ENCODE measurements at regions not wholly inside any gene's neighbourhood (a gene's known extent, or its start where the extent isn't known, plus 50 kb on each side); places are given as distances from the start of the nearest gene placed in this dataset.

- Mint-ChIP-seq H3K27ac (no peak overlapping the region), H3K4me1 (ENCODE audit: low read depth) (no peaks in the 10 kb centered on the region)
- no peak for DNase-seq
Observed at GRCh38 chr20:11457488-11457887, 460.2 kb upstream of the BTBD3 start.

GRCh38 chr20:11459090-11459890, 458.4 kb upstream of the BTBD3 start:
- Histone ChIP-seq H3K4me3 (ENCODE audit: low read length) (no peak overlapping the region), H3K36me3 (ENCODE audit: insufficient read depth, low read length) (no peaks in the 10 kb centered on the region), H3K9me3 (ENCODE audit: control insufficient read depth in 1 of 2, insufficient read depth in 1 of 2, low read length in 2 of 2) (no peaks in the 10 kb centered on the region), H3K27ac (ENCODE audit: low read depth in 1 of 2, low read length in 2 of 2) (no peak overlapping the region), H3K4me1 (ENCODE audit: insufficient read depth, low read length) (no peaks in the 10 kb centered on the region), H3K27me3 (ENCODE audit: control insufficient read depth in 1 of 2, insufficient read depth in 2 of 2, low read length in 2 of 2) (no peaks in the 10 kb centered on the region)
- CTCF ChIA-PET: no interaction called here
- H3K9me3 Mint-ChIP-seq: no peaks in the 10 kb centered on the region
- intact Hi-C loops (cut with DNase I, micrococcal nuclease): no loop called here
- ATAC-seq (ENCODE audit: poor library complexity) (no peak), DNase-seq (no peak)
- H3K4me1 Mint-ChIP-seq (ENCODE audit: low read depth): no peaks in the 10 kb centered on the region
- H3K4me3 Mint-ChIP-seq: no peak overlapping the region
- POLR2A ChIA-PET: no interaction called here
- H3K36me3 Mint-ChIP-seq (ENCODE audit: low read depth): no peaks in the 10 kb centered on the region
- no peak overlapping the region for H3K27ac Mint-ChIP-seq
- TF ChIP-seq CTCF (IDR thresholded peaks at IDR 0.05): no peak
- no peaks in the 10 kb centered on the region for H3K27me3 Mint-ChIP-seq

More at GRCh38 chr20:11457488-11457887, 460.2 kb upstream of the BTBD3 start:
- H3K9me3 ChIP-seq (ENCODE audit: control insufficient read depth in 1 of 2, insufficient read depth in 1 of 2, low read length in 2 of 2): peaks cover 0 to 3% of the 10 kb centered on the region in 2 experiments
- H3K27me3 Mint-ChIP-seq: no peaks in the 10 kb centered on the region
- no peaks in the 10 kb centered on the region for H3K4me1 ChIP-seq (ENCODE audit: insufficient read depth, low read length)
- no peak overlapping the region for H3K4me3 Mint-ChIP-seq
- H3K4me3 ChIP-seq (ENCODE audit: low read length): no peak overlapping the region
- intact Hi-C loops (cut with DNase I, micrococcal nuclease): no loop called here
- TF ChIP-seq CTCF (IDR thresholded peaks at IDR 0.05): no peak
- ATAC-seq (ENCODE audit: poor library complexity): no peak
- ChIA-PET POLR2A (no interaction called here), CTCF (no interaction called here)
- no peaks in the 10 kb centered on the region for H3K36me3 ChIP-seq (ENCODE audit: insufficient read depth, low read length)
- no peak overlapping the region for H3K27ac ChIP-seq (ENCODE audit: low read depth in 1 of 2, low read length in 2 of 2)
- H3K27me3 ChIP-seq (ENCODE audit: control insufficient read depth in 1 of 2, insufficient read depth in 2 of 2, low read length in 2 of 2): no peaks in the 10 kb centered on the region
- H3K36me3 Mint-ChIP-seq (ENCODE audit: low read depth): no peaks in the 10 kb centered on the region
- H3K9me3 Mint-ChIP-seq: no peaks in the 10 kb centered on the region

- intact Hi-C loops (cut with DNase I, micrococcal nuclease): no loop called here
- Mint-ChIP-seq H3K27me3 (no peaks in the 10 kb centered on the region), H3K27ac (no peak overlapping the region), H3K4me3 (no peak overlapping the region), H3K4me1 (ENCODE audit: low read depth) (no peaks in the 10 kb centered on the region), H3K9me3 (peaks cover 5% of the 10 kb centered on the region), H3K36me3 (ENCODE audit: low read depth) (no peaks in the 10 kb centered on the region)
- DNase-seq (no peak), ATAC-seq (ENCODE audit: poor library complexity) (no peak)
- Histone ChIP-seq H3K4me1 (ENCODE audit: insufficient read depth, low read length) (no peaks in the 10 kb centered on the region), H3K36me3 (ENCODE audit: insufficient read depth, low read length) (no peaks in the 10 kb centered on the region), H3K4me3 (ENCODE audit: low read length) (no peak overlapping the region), H3K27me3 (ENCODE audit: control insufficient read depth in 1 of 2, insufficient read depth in 2 of 2, low read length in 2 of 2) (no peaks in the 10 kb centered on the region), H3K9me3 (ENCODE audit: control insufficient read depth in 1 of 2, insufficient read depth in 1 of 2, low read length in 2 of 2) (peaks cover 0 to 5% of the 10 kb centered on the region in 2 experiments), H3K27ac (ENCODE audit: low read depth in 1 of 2, low read length in 2 of 2) (no peak overlapping the region)
- ChIA-PET POLR2A (no interaction called here), CTCF (no interaction called here)
- TF ChIP-seq CTCF (IDR thresholded peaks at IDR 0.05): no peak
Observed at GRCh38 chr20:11467436-11467835, 450.3 kb upstream of the BTBD3 start.

All from CD4-positive, alpha-beta T cell (primary cell).